OCI-LY1 (cell line): ENCODE measurements at regions not wholly inside any gene's neighbourhood (a gene's known extent, or its start where the extent isn't known, plus 50 kb on each side); places are given as distances from the start of the nearest gene placed in this dataset.

Experiments used
- CTCF ChIP-seq: fragments of 200-600 bp; sonication (generic), shearing (Covaris generic); IDR thresholded peaks from 2 replicates; pipeline ENCODE4 v1.5.1; 2017; ENCODE audit warnings: mild to moderate bottlenecking, antibody characterized with exemption, low read length, moderate library complexity, mixed read lengths
- EZH2 ChIP-seq: fragments of 200-600 bp; sonication (generic), shearing (Covaris generic); IDR thresholded peaks from 2 replicates; pipeline ENCODE4 v1.8.0; 2017; ENCODE audit warnings: borderline replicate concordance, mixed run types, mild to moderate bottlenecking, antibody characterized with exemption, low read length, moderate library complexity, mixed read lengths

- TF ChIP-seq EZH2 (no peak), CTCF (no peak)
Observed at GRCh38 chr1:104463126-104463697, 713.5 kb downstream of the AMY1C start.
